Stimulated activated CD4-positive, alpha-beta T cell treated with anti-CD3 and anti-CD28 coated beads, Interleukin-15, amount 100 ng/mL, for 24 hours (primary cell): ENCODE measurements at regions not wholly inside any gene's neighbourhood (a gene's known extent, or its start where the extent isn't known, plus 50 kb on each side); places are given as distances from the start of the nearest gene placed in this dataset.

Experiments
- DNase-seq: peaks from one replicate; pipeline ENCODE4 v3.0.0-alpha.2; 2020

DNA sequence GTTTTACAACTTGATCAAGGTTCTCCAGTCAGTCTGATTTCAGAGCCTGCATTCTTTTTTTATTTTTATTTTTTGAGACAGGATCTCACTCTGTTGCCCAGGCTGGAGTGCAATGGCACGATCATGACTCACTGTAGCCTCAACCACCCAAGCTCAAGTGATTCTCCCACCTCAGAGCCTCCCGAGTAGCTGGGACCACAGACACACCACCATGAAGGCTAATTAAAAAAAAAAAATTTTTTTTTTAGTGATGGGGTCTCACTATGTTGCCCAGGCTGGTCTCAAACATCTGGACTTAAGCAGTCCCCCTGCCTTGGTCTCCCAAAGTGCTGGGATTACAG lies 117.2 kb upstream of the NAV2 start:
- DNase-seq, result no peak

DNA sequence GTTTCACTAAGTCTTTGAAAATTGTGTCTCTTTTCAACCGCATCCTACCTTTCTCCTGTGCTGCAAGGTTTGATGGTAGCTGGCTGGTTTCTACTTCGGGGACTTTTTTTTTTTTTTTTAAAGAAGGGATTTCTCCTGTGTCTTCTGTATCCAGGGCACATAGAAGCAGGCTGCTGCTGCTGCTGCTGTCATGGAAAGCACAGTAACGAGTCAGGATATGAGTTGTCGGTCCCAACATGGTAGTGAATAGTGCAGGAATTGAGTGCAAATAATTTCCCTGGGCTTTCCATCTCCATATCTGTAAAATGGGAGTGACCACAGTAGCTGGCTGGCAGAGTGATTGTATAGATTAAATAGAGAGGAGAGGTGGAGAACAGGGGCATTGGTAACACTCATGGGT lies 118.3 kb upstream of the NAV2 start:
- DNase-seq, result no peak

DNA sequence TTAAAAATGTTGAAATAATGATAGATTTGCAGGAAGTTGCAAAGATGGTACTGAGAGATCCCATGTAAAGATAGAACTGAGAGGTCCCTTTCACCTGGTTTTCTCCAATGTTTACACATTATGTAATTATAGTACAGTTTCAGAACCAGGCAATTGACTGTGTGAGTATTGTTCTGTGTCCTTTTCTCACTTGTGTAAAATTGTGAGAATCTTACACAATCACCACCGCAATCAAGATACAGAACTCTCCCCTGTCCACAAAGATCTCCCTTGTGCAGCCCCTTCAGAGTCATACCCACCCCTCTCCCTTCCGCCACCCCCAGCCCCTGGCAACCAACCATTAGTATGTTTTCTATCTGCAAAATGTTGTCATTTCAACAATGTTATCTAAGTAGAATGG lies 119.8 kb upstream of the NAV2 start:
- no peak for DNase-seq

DNA sequence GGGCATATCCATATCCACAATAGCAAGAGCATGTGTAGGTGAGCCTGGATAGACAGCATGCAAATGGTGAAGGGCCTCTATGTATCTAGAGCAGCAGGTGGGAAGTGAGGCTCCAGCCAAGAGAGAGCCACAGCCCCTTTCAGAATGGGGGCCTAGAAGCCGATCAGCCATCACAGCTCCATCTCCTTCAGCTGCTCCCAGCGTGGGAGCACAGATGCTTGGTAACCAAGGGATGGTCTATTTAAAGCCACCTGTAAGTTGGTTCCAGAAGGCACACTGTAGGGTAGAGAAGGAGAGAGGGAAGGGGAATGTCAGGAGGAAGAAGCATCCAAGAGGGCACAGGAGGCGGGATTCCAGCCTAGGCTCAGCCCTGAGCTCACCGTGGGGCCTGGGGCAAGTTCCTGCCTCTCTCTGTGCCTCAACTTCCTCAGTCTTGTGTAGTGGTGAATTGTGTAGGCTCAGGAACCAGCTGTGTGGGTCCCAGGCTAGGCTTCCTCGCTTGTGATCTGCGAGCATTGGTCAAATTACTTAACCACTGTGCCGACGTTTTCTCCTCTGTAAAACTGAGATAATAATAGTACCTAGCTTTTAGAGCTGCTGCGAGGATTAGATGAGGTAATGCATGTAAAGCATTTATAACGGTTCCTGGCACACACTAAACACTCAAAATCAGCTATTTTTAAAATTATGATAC lies 122.9 kb upstream of the NAV2 start:
- DNase-seq, result no peak

DNA sequence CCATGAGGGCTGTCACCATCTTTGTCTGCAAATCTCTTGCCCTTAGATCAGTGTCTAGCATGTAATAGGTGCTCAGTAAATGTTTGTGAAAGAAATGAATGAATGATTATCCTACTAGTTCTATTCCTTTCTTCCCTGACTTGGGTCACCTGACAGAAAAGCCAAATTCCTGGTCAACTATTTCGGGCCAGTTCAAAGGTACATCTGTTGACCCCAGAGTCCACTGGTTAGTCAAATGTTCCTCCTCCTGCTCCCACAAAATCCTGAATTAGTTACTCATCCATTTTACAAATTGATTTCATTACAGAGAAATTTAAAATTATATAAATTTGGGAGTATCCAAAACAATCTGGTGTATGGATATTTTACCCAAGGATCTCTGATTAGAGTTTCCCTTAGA lies 124.7 kb upstream of the NAV2 start:
- DNase-seq, result no peak

DNA sequence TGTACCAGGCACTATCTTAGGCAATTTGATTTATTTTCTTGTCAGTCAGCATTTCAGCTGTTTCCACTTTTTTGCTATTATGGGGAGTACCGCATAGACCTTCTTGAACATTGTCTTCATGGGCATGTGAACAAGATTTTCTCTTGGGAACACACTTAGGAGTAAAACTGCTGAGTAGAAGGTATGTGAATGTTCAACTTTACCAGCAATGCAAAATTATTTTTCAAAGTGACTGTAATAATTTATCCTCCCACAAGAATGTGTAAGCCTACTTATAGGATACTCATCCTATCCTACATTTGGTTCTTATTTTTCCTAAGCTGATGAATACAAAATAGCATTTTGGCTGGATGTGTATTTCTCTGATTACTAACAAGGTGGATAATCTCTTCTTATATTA lies 132.0 kb upstream of the NAV2 start:
- no peak for DNase-seq

DNA sequence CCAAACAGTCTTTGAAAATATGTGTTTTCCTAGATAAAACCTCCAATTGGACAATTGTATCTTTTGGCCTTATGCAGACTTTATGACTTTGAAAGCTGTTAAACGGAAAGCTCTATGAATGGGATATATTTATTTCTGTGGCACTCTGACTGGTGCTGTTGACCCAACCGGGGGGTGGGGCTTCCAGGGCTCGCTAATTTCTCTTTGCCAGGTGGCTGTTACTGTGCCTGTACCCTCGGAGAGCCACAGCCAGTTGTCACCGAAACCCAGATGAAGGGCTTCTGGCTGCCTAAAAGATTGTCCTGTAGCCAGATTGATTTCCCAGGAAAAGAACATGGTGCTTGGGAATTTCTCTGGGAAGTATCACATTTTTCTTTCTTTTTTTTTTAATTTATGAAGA lies 132.7 kb upstream of the NAV2 start:
- no peak for DNase-seq

DNA sequence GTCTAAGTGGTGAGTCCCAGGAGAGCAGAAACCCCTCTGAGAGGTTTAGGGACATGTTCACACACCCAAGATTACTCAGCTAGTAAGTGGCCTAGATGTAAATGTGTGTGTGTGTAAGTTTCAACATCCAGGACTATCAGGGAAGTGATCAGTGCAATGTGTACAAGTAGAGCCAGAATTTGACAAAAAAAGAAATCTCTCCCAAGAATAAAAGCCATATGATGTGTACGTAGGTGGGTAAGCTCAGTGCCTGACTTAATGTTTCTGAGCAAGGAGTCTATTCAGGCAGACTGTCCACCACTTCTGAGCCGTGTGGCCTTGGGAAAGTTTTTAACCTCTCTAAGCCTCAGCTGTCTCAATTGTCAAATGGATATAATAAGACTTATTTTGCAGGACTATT lies 133.8 kb upstream of the NAV2 start:
- no peak for DNase-seq

DNA sequence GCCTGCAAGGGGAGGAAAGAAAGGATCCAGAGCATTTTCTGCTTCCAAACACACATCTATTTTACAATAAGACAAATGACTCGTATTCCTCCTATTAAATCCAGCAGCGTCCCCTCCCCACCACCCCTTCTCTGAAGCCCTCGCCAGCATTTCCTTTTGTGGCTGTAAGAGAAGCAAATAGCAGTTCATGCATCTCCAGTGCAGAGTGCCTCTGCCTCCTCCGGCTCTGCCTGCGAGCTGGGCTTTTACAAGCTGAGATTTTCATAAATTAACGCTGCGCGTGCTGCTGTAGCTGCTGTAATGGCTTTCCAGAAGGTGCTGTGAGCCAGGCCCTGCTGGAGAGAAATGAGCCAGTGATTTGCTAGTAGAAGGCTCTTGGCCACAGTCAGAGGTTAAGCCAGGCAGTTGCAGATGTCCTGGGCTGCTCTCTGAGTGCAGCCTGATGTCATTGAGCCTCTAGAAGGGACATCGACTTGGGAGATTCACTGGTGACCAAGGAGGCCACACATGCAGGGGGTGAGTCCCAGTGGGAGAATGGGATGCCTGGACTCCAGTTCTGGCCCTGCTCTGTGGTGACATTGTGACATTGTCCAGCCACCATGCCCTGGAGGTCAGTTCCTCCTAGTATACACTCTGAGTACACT lies 134.5 kb upstream of the NAV2 start:
- DNase-seq, result no peak

DNA sequence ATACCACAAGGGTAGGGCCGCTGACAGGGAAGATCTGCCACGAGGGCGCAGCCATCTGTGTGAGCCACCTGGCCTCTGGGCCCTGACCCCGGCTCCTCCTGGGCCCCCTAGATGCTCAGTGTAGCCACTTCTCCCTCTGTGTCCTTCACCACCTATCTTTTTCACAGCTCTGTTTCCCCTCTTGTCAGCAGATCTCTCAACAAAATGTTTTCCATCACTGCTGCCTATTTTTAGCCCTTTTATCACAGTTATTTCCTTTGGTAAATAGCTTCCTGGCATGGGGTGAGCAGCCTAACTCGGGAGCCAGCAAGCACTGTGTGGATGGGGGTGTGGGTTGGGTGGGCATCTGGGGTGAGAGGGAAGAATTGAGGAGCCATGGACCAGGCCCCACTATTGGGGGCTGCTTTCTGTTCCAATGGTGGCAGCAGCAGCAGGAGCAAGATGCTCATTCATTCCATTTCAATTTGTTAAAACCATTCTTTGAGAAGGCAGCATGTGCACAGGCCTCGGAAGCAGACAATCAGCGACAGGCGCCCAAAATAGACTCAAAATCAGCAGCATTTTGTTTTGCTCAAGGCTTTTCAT lies 135.2 kb upstream of the NAV2 start:
- DNase-seq, result no peak

DNA sequence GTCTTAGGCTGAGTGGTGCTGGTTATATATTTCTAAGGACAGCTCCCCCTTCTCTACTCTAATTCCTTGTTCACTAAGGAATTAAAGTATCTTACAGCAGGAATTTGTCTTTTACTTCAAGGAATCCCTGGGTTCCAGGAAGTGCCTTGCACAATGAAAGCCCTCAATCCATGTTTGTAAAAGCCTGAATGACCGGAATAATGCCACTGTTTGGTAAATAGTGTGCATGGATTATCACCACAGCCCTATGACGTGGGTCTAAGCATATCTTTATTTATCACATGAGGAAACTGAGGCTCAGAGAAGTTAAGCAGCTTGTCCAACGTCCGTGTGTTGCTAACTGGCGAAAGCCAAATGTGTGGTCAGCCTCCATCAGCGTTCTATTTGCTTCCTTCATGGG lies 135.7 kb upstream of the NAV2 start:
- no peak for DNase-seq

DNA sequence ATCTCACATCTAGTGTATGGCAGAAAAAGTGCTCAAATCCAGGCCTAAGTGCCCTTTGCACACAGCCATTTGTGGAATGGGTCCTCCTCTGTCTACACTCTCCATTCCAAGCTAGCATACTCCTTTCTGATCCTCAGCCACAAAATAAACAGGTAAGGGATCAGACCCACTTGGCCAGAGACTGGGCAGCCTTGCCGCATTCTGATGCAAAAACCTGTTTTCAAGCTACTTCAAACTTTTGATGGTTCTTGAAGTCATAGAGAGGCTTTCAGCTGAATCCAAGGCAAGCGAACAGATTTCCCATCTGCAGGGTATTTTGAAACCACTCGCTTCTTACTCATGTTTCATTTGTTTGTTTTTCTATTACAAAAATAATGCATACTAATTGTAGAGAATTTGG lies 136.6 kb upstream of the NAV2 start:
- DNase-seq, result no peak

DNA sequence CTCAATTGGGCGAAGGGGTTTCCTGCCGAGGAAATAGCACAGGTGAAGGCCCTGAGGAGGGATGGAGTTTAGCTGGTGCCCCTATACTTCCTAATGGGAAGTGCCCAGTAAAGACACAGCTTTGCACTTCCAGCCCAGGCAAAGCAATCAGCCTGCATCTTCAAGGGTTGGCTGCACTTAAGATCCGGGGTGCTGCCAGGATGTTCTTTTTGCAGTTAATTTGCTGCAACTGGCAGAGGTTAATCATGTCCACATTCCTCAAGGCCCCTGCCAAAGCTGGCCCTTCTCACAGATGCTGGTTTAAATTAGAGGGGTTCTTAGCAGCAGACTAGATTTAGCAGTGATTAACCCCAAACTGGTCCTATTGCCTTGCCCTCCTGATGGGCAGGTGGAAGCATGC lies 137.7 kb upstream of the NAV2 start:
- DNase-seq, result no peak

DNA sequence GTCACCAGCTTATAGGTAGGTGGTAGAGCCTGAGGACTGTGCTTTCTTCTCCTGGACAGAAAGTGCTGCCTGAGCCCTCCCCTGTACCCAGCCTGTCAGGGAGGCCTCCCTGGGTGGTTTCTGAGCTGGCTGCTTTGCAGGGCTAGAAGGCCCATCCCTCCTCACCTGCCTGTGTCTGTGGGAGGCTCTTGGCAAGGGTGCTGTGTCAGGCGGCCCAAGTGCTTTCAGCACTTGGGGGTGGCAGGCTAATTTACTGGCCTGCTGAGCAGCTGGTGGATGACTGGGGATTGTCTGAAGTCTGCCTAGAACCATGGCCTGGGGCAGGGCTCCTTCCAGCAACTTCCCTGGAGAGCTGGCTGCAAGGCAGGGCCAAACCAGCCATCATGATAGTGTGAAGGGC lies 139.0 kb upstream of the NAV2 start:
- no peak for DNase-seq

DNA sequence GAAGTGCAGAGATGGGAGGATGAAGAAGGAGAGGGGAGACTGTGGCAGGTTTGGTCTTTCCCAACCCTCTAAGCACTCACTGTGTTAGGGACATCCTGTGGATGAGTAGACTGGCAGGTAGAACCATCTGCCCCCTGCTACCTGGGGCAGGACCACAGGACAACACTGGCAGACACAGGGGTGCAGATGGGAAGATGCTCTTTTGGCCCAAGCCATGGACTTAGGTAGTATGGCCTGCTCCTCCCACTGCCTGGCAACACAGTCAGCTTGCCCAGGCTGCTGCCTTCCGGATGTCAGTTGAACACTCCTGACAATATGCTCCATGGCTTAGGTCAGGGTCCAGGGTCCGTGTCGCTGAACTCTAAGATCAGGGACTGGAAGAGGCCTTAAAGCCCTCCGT lies 140.7 kb upstream of the NAV2 start:
- no peak for DNase-seq

DNA sequence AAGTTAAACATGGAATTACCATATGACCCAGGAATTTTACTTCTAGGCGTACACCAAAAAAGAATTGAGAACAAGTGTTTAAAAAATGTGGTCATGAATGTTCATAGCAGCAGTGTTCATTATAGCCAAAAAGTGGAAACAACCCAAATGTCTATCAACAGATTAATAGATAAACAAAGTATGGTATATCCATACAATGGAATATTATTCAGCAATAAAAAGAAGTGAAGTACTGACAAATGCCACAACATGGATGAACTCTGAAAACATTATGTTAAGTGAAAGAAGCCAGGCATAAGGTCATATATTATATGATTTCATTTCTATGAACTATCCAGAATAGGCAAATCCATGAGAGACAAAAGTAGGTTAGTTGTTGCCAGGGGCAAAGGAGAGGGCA lies 141.7 kb upstream of the NAV2 start:
- DNase-seq, result no peak

DNA sequence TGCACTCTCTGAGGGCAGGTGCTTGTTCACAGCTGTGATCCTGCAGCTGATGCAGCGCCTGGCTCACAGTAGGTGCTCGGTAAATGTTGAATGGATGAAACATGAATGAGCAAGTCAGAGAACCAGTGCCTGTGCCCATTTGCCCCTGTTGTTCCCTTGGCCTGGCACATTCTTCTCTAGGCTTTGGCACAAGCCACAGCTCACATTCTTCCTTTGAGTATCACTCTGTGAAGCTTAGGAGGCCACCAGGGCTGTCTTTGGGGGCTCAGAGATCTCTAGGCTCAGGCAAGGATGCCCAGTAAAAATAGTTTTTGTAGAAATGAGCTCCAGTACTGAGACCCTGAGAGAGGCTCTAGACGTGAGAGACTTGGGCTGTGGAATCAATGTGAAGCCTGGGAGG lies 144.6 kb upstream of the NAV2 start:
- no peak for DNase-seq

DNA sequence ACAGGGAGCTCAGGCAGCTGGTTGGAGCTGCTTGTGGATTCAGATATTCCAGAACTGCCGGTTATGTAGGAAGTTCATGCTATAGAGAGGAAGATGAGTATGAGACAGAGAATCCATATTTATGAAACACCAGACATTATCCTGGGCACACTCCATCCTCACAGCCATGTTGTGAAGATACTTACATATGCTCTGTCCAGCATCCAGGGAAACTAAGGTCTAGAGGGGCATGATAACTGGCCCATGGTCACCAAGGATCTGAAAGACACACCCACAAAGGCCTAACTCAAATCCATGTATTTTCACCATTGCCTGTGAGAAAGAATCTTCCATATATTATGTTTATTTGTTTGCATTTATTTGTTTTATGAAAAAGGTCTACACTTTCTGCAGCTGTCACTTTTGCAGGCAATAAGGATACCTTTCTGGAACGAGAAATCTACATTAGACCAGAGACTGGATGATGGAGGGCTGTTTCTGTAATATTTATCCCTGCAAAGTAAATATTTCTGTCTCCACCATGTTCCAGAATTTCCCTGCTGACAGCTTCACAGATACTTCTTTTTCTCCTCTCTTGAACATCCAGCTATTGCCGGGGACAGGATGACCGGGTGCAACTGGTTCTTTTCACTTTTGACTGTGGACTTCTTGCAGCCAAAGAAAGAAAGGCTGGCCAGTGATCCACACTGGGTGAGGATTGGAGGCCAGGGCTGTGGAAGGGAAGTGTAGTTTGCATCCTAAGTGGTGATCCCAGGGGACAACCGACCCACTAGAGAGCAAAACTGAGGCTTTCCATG lies 145.9 kb upstream of the NAV2 start:
- DNase-seq, result no peak

DNA sequence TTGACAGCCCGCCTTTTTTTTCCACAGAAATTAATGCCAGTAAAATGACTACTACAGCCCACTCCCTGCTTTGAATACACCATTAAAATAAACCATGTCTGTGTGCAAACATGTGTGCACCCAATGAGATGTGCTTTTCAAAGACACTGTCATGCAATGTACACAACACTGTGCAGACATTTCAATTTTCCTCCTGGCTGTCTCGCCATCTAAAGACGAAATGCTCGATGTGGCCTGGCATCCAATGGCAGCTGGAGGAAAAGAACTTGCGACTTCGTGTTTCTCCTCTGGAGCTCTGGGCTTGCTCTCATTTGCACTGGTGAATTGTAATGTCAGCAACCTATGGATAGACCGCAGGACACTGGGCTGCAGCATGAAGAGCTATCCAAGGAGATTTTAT lies 147.0 kb upstream of the NAV2 start:
- no peak for DNase-seq

DNA sequence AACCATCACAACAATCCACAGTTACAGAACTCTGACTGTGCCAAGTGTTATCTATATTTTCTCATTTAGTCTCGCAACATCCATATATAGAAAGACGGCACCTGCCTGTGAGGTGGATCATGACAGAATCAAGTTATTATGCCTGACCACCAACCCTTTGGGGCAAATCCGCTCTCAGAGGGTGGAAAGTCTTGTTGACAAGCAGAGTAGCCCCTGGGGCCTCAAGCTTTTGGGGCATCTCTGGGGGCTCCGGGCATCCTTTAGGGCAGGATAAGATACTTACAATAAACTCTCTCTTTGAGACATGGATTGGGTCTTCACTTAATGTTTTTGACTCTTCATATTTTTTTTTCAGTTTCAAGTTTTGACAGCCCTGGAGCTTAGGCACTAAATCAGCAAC lies 150.5 kb upstream of the NAV2 start:
- no peak for DNase-seq

DNA sequence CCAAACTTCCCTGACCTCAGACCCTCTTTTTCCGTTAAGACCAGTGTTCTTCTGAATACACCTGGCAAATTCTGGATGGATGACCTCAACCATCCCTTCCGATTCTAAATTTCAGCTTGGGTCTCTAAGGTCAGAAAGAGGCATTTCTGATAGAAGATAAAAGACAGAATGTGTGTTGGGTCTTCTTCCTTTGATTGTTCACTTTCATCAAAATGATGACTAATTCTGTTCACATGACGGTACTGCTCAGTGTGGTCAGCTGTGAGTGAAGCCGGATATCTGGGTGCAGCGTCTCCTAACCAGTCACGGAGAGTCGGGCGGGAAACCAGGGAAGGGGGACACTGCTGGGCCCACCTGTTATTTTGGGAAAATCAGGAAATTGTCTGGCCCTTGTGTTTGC lies 151.6 kb upstream of the NAV2 start:
- DNase-seq, result no peak

DNA sequence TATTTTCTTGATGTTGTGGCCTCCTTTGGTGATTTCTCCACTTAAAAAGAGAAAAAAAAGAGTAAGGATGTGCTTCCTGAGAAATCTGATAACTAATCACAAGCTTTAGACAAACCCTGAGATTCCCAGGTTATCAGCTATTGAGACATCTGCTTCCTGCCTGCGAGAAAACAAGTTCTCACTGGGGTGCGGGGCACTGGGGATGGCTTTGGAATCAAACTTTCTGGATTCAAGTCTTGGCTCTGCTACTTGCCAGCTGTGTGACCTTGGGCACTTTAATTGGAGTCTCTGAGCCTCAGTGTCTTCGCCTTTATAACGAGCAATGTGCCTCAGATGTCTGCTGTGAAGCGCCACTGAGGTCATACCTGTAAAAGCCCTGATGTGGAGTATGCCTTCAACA lies 152.5 kb upstream of the NAV2 start:
- DNase-seq, result no peak

DNA sequence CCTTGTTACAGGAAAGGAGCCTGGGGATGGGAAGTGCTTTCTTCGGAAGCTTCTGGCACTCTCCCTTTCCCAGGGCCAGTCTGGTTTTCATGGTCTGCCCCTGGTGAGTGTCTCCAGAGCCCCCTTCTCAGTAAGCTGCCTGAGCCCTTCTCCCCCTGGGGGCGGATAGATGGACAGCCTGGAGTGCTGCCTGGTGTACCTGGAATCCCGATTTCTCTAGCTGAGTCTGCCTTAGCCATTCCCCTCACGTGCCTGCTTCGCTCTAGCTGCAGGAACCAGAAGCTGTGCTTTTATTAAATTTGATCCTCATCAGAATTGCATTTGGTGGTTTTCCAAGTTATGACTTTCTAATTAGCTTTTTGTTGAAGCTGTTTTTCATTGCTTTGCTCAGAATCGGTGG lies 152.9 kb upstream of the NAV2 start:
- no peak for DNase-seq
